Erythroblast (primary cell): ENCODE measurements at regions not wholly inside any gene's neighbourhood (a gene's known extent, or its start where the extent isn't known, plus 50 kb on each side); places are given as distances from the start of the nearest gene placed in this dataset.

Source experiments
- GATA1 ChIP-seq: IDR thresholded peaks from 2 replicates; pipeline ENCODE4 v1.6.1; 2011; ENCODE audit warnings: low read depth, mild to moderate bottlenecking, control low read depth, low read length, moderate library complexity
- POLR2A ChIP-seq: IDR thresholded peaks from 2 replicates; pipeline ENCODE4 v1.6.1; 2011; ENCODE audit warnings: mild to moderate bottlenecking, low read length

GRCh38 chr1:38256072-38256471, 209.5 kb upstream of the POU3F1 start:
- TF ChIP-seq POLR2A (no peak), GATA1 (no peak)
